Trophoblast cell (in vitro differentiated cells and primary cell): ENCODE measurements at regions not wholly inside any gene's neighbourhood (a gene's known extent, or its start where the extent isn't known, plus 50 kb on each side); places are given as distances from the start of the nearest gene placed in this dataset.

Experiments used
- DNase-seq, 2 donors: peaks; one replicate each; pipeline ENCODE4 v3.0.0-alpha.2; 2016
- H2AFZ ChIP-seq: 2 replicates; pipeline ENCODE4 v1.6.1; 2013; ENCODE audit warnings: low read length, moderate library complexity, mild to moderate bottlenecking; ENCODE audit not compliant: insufficient read depth, poor library complexity
- H2AK5ac ChIP-seq: 2 replicates; pipeline ENCODE4 v1.6.1; 2013; ENCODE audit warnings: mild to moderate bottlenecking, low read length
- H2BK120ac ChIP-seq: 2 replicates; pipeline ENCODE4 v1.6.1; 2013; ENCODE audit warnings: low read length, mild to moderate bottlenecking, moderate library complexity; ENCODE audit not compliant: insufficient read depth, poor library complexity
- H2BK12ac ChIP-seq: 2 replicates; pipeline ENCODE4 v1.6.1; 2013; ENCODE audit warnings: mild to moderate bottlenecking, low read length, moderate library complexity
- H2BK5ac ChIP-seq: 2 replicates; pipeline ENCODE4 v1.6.1; 2013; ENCODE audit warnings: low read length, low read depth, moderate library complexity, mild to moderate bottlenecking; ENCODE audit not compliant: poor library complexity
- H3K14ac ChIP-seq: 2 replicates; pipeline ENCODE4 v1.6.1; 2013; ENCODE audit warnings: mild to moderate bottlenecking, low read length
- H3K18ac ChIP-seq: 2 replicates; pipeline ENCODE4 v1.6.1; 2013; ENCODE audit warnings: mild to moderate bottlenecking, low read length
- H3K23ac ChIP-seq: 2 replicates; pipeline ENCODE4 v1.6.1; 2013; ENCODE audit warnings: low read length
- H3K27ac ChIP-seq: 2 replicates; pipeline ENCODE4 v1.5.1; 2013; ENCODE audit warnings: low read depth, mild to moderate bottlenecking, inconsistent platforms, low read length, moderate library complexity
- H3K27me3 ChIP-seq: 2 replicates; pipeline ENCODE4 v1.6.1; 2013; ENCODE audit warnings: inconsistent platforms, mild to moderate bottlenecking, low read length, moderate library complexity; ENCODE audit not compliant: insufficient read depth
- H3K36me3 ChIP-seq, 2 experiments: 1 replicate in 1 of 2; 2 replicates in 1 of 2; pipeline ENCODE4 v1.6.1; 2013; ENCODE audit warnings: low read length in 2 of 2, mild to moderate bottlenecking in 2 of 2, moderate library complexity in 1 of 2; ENCODE audit not compliant: insufficient read depth in 2 of 2, control insufficient read depth in 1 of 2
- H3K4ac ChIP-seq: 2 replicates; pipeline ENCODE4 v1.6.1; 2013; ENCODE audit warnings: low read depth, mild to moderate bottlenecking, low read length, moderate library complexity
- H3K4me1 ChIP-seq, 2 experiments: 1 replicate in 1 of 2; 2 replicates in 1 of 2; pipeline ENCODE4 v1.6.1; 2013; ENCODE audit warnings: low read length in 2 of 2, mild to moderate bottlenecking in 2 of 2, moderate library complexity in 1 of 2; ENCODE audit not compliant: insufficient read depth in 2 of 2, control insufficient read depth in 1 of 2
- H3K4me2 ChIP-seq: 2 replicates; pipeline ENCODE4 v1.6.1; 2013; ENCODE audit warnings: inconsistent platforms, mild to moderate bottlenecking, low read length, moderate library complexity
- H3K4me3 ChIP-seq: 2 replicates; pipeline ENCODE4 v1.5.1; 2013; ENCODE audit warnings: mild to moderate bottlenecking, low read depth, low read length, inconsistent platforms
- H3K79me1 ChIP-seq: one replicate; pipeline ENCODE4 v1.6.1; 2013; ENCODE audit warnings: low read length
- H3K79me2 ChIP-seq: 2 replicates; pipeline ENCODE4 v1.6.1; 2013; ENCODE audit warnings: low read length, mild to moderate bottlenecking; ENCODE audit not compliant: control insufficient read depth, insufficient read depth, poor library complexity
- H3K9ac ChIP-seq: 2 replicates; pipeline ENCODE4 v1.6.1; 2013; ENCODE audit warnings: mild to moderate bottlenecking, low read length
- H3K9me3 ChIP-seq: 2 replicates; pipeline ENCODE4 v1.6.1; 2013; ENCODE audit warnings: low read depth, mild to moderate bottlenecking, control low read depth, inconsistent platforms, low read length; ENCODE audit not compliant: insufficient read depth
- H4K12ac ChIP-seq: 2 replicates; pipeline ENCODE4 v1.6.1; 2013; ENCODE audit warnings: low read depth, mild to moderate bottlenecking, low read length, moderate library complexity
- H4K8ac ChIP-seq: 2 replicates; pipeline ENCODE4 v1.6.1; 2013; ENCODE audit warnings: low read depth, mild to moderate bottlenecking, low read length, moderate library complexity
- H4K91ac ChIP-seq: one replicate; pipeline ENCODE4 v1.6.1; 2013; ENCODE audit warnings: low read depth, mild to moderate bottlenecking, low read length, moderate library complexity
- WGBS: extraction: QIAGEN DNeasy Blood & Tissue Kit; methylation state at CpG from one replicate; pipeline ENCODE4 v1.1.7; 2013; ENCODE audit warnings: missing lambda C conversion rate; ENCODE audit not compliant: insufficient read length, insufficient coverage; ENCODE audit errors: extremely low coverage; 5-methylcytosine and 5-hydroxymethylcytosine counted together

GRCh38 chr2:196427986-196428634 lies 211.4 kb upstream of the CCDC150 start:
- Histone ChIP-seq H3K4me2 (no peak overlapping the region), H3K4me3 (no peak overlapping the region), H3K18ac (no peak overlapping the region), H3K27ac (no peak overlapping the region), H3K4ac (no peak overlapping the region), H2AK5ac (no peak overlapping the region), H3K79me2 (no peaks in the 10 kb centered on the region), H3K9ac (no peak overlapping the region), H2BK120ac (no peak overlapping the region), H3K36me3 (no peaks in the 10 kb centered on the region), H3K14ac (no peak overlapping the region), H4K12ac (no peak overlapping the region), H4K91ac (no peak overlapping the region), H3K27me3 (no peaks in the 10 kb centered on the region), H3K4me1 (no peaks in the 10 kb centered on the region), H2AFZ (no peak overlapping the region), H2BK12ac (no peak overlapping the region), H3K23ac (no peak overlapping the region), H2BK5ac (no peak overlapping the region), H4K8ac (no peak overlapping the region), H3K79me1 (no peaks in the 10 kb centered on the region), H3K9me3 (no peaks in the 10 kb centered on the region)
- WGBS: no CpG with 5 or more reads among the region's 2 CpGs
- no peak for DNase-seq

GRCh38 chr2:196431076-196431475 lies 208.4 kb upstream of the CCDC150 start:
- no peak overlapping the region for H4K12ac ChIP-seq
- no peak overlapping the region for H3K4me3 ChIP-seq
- no peaks in the 10 kb centered on the region for H3K79me2 ChIP-seq
- no peak for DNase-seq
- no peak overlapping the region for H4K91ac ChIP-seq
- H2AFZ ChIP-seq: no peak overlapping the region
- H3K18ac ChIP-seq: no peak overlapping the region
- no peak overlapping the region for H2BK12ac ChIP-seq
- H3K9ac ChIP-seq: no peak overlapping the region
- H4K8ac ChIP-seq: no peak overlapping the region
- no peak overlapping the region for H3K4ac ChIP-seq
- no peaks in the 10 kb centered on the region for H3K4me1 ChIP-seq
- H3K14ac ChIP-seq: no peak overlapping the region
- H2AK5ac ChIP-seq: no peak overlapping the region
- H3K79me1 ChIP-seq: no peaks in the 10 kb centered on the region
- no CpG with 5 or more reads among the region's 2 CpGs for WGBS
- no peaks in the 10 kb centered on the region for H3K9me3 ChIP-seq
- H3K23ac ChIP-seq: no peak overlapping the region
- H3K36me3 ChIP-seq: no peaks in the 10 kb centered on the region
- no peak overlapping the region for H2BK120ac ChIP-seq
- no peak overlapping the region for H3K27ac ChIP-seq
- H3K4me2 ChIP-seq: no peak overlapping the region
- no peaks in the 10 kb centered on the region for H3K27me3 ChIP-seq
- H2BK5ac ChIP-seq: no peak overlapping the region

- H3K4me1 ChIP-seq: no peaks in the 10 kb centered on the region
- no peaks in the 10 kb centered on the region for H3K79me1 ChIP-seq
- no CpG with 5 or more reads among the region's 4 CpGs for WGBS
- H2BK120ac ChIP-seq: no peak overlapping the region
- no peaks in the 10 kb centered on the region for H3K79me2 ChIP-seq
- H2BK5ac ChIP-seq: no peak overlapping the region
- no peak overlapping the region for H4K91ac ChIP-seq
- no peak overlapping the region for H3K4me2 ChIP-seq
- no peaks in the 10 kb centered on the region for H3K9me3 ChIP-seq
- H3K23ac ChIP-seq: no peak overlapping the region
- H4K12ac ChIP-seq: no peak overlapping the region
- no peak overlapping the region for H3K18ac ChIP-seq
- H3K14ac ChIP-seq: no peak overlapping the region
- H3K27me3 ChIP-seq: no peaks in the 10 kb centered on the region
- H3K9ac ChIP-seq: no peak overlapping the region
- H3K36me3 ChIP-seq: no peaks in the 10 kb centered on the region
- H3K27ac ChIP-seq: no peak overlapping the region
- no peak overlapping the region for H3K4ac ChIP-seq
- no peak overlapping the region for H2BK12ac ChIP-seq
- peak in 1 of 2 donors; percentile 41 for DNase-seq
- H2AK5ac ChIP-seq: no peak overlapping the region
- no peak overlapping the region for H3K4me3 ChIP-seq
- no peak overlapping the region for H4K8ac ChIP-seq
- no peak overlapping the region for H2AFZ ChIP-seq
Observed at GRCh38 chr2:196431957-196432356, 207.6 kb upstream of the CCDC150 start.

GRCh38 chr2:196433116-196433515 lies 206.4 kb upstream of the CCDC150 start:
- Histone ChIP-seq H3K4me2 (no peak overlapping the region), H3K4me3 (no peak overlapping the region), H3K36me3 (no peaks in the 10 kb centered on the region), H3K79me1 (no peaks in the 10 kb centered on the region), H2AFZ (no peak overlapping the region), H2BK120ac (no peak overlapping the region), H3K9ac (no peak overlapping the region), H3K23ac (no peak overlapping the region), H4K12ac (no peak overlapping the region), H4K8ac (no peak overlapping the region), H3K14ac (no peak overlapping the region), H3K27ac (no peak overlapping the region), H4K91ac (no peak overlapping the region), H2AK5ac (no peak overlapping the region), H3K4me1 (no peaks in the 10 kb centered on the region), H3K9me3 (no peaks in the 10 kb centered on the region), H3K4ac (no peak overlapping the region), H2BK12ac (no peak overlapping the region), H3K27me3 (no peaks in the 10 kb centered on the region), H2BK5ac (no peak overlapping the region), H3K18ac (no peak overlapping the region), H3K79me2 (no peaks in the 10 kb centered on the region)
- no CpG with 5 or more reads among the region's 13 CpGs for WGBS
- DNase-seq: no peak
